ENCODE measurements at regions not wholly inside any gene's neighbourhood (a gene's known extent, or its start where the extent isn't known, plus 50 kb on each side); places are given as distances from the start of the nearest gene placed in this dataset.
A peak's percentile ranks its signal among the peaks of the same experiment; 100 is the strongest.
"Not testable (repeated sequence)": the region's sequence is repeated elsewhere in the genome, so short reads cannot be mapped to it uniquely, and the experiment has no call there.

DNA sequence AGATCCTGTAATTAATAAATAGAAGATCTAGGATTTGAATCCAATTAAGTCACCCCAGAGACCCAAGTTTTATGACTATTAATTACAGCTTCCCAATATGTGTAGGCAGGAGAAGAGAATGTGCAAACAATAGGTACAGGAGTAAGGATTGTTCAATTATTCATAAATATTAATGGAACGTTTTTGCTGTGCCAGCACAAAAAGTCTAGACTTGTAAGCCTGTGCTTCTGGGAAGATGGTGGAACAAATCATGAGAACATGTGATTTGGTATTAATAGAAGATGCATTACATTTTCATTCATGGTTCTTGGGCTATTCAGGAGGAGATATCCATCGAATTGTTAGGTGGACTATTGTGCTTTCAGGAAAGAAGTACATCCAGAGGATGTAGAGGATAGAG, 1240.9 kb downstream of the STIM2 start:
- H3K4me3 ChIP-seq (ENCODE audit: low read depth, low read length): no peak overlapping the region

GRCh38 chr4:28105271-28105859, 1244.7 kb downstream of the STIM2 start:
- no peak for DNase-seq (ENCODE audit: low read depth)

More for the DNA sequence above, 1240.9 kb downstream of the STIM2 start:
- no peak for DNase-seq (ENCODE audit: low read depth)
- no peak for TF ChIP-seq CTCF (IDR thresholded peaks at IDR 0.05; ENCODE audit: insufficient read depth, low read depth, low read length)

GRCh38 chr4:28106155-28106554, 1245.5 kb downstream of the STIM2 start:
- no peak overlapping the region for H3K4me3 ChIP-seq (ENCODE audit: low read depth, low read length)
- no peak for TF ChIP-seq CTCF (IDR thresholded peaks at IDR 0.05; ENCODE audit: insufficient read depth, low read depth, low read length)
- DNase-seq (ENCODE audit: low read depth): no peak

More at GRCh38 chr4:28105271-28105859, 1244.7 kb downstream of the STIM2 start:
- no peak overlapping the region for H3K4me3 ChIP-seq (ENCODE audit: low read depth, low read length)
- no peak for TF ChIP-seq CTCF (IDR thresholded peaks at IDR 0.05; ENCODE audit: insufficient read depth, low read depth, low read length)

- no peak for DNase-seq (ENCODE audit: low read depth)
- no peak for TF ChIP-seq CTCF (IDR thresholded peaks at IDR 0.05; ENCODE audit: insufficient read depth, low read depth, low read length)
- H3K4me3 ChIP-seq (ENCODE audit: low read depth, low read length): no peak overlapping the region
These were observed 1249.2 kb downstream of the STIM2 start for GRCh38 chr4:28109801-28110200.

DNA sequence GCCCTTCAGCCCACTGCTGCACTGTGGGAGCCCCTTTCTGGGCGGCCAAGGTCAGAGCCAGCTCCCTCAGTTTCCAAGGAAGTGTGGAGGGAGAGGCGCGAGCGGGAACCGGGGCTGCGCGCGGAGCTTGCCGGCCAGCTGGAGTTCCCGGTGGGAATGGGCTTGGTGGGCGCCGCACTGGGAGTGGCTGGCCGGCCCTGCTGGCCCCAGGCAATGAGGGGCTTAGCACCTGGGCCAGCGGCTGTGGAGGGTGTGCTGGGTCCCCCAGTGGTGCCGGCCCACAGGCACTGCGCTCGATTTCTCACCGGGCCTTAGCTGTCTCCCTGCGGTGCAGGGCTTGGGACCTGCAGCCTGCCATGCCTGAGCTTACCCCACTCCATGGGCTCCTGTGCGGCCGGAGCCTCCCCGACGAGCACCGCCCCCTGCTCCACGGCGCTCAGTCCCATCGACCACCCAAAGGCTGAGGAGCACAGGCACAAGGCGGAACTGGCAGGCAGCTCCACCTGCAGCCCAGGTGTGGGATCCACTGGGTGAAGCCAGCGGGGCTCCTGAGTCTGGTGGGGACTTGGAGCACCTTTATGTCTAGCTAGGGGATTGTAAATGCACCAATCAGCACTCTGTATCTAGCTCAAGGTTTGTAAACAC, 1252.2 kb downstream of the STIM2 start:
- H3K4me3 ChIP-seq (ENCODE audit: low read depth, low read length); DNase-seq (ENCODE audit: low read depth): not testable (repeated sequence)

DNA sequence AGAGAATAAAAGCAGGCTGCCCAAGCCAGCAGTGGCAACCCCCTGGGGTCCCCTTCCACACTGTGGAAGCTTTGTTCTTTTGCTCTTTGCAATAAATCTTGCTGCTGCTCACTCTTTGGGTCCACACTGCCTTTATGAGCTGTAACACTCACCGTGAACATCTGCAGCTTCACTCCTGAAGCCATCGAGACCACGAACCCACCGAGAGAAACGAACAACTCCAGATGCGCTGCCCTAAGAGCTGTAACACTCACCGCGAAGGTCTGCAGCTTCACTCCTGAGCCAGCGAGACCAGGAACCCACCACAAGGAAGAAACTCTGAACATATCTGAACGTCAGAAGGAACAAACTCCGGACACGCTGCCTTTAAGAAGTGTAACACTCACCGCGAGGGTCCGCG, 1252.9 kb downstream of the STIM2 start:
- not testable (repeated sequence) for DNase-seq (ENCODE audit: low read depth); H3K4me3 ChIP-seq (ENCODE audit: low read depth, low read length)

GRCh38 chr4:28116526-28117083, 1256.0 kb downstream of the STIM2 start:
- H3K4me3 ChIP-seq (ENCODE audit: low read depth, low read length): peak overlapping the region; percentile 46
- DNase-seq (ENCODE audit: low read depth): not testable (repeated sequence)

DNA sequence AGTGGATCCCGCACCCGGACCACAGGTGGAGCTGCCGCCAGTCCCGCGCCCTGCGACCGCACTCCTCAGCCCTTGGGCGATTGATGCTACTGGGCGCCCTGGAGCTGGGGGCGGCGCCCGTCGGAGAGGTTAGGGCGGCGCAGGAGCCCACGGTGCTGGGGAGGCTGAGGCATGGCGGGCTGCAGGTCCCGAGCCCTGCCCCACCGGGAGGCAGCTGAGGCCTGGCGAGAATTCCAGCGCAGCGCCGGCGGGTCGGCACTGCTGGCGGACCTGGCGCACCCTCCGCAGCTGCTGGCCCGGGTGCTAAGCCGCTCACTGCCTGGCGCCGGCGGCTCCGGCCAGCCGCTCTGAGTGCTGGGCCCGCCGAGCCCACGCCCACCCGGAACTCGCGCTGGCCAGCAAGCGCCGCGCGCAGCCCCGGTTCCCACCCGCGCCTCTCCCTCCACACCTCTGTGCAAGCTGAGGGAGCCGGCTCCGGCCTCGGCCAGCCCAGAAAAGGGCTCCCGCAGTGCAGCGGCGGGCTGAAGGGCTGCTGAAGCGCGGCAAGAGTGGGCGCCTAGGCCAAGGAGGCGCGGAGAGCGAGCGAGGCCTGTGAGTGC, 1256.5 kb downstream of the STIM2 start:
- TF ChIP-seq CTCF (IDR thresholded peaks at IDR 0.05; ENCODE audit: insufficient read depth, low read depth, low read length): no peak
- H3K4me3 ChIP-seq (ENCODE audit: low read depth, low read length): peak overlapping the region; percentile 51
- no peak for DNase-seq (ENCODE audit: low read depth)
